GM21737 (cell line): ENCODE measurements at regions not wholly inside any gene's neighbourhood (a gene's known extent, or its start where the extent isn't known, plus 50 kb on each side); places are given as distances from the start of the nearest gene placed in this dataset.

ENCODE experiments used
- ATAC-seq: cut with Tn5 transposase; IDR thresholded peaks from one replicate; pipeline ENCODE4 v1.9.1; 2021; ENCODE audit warnings: mild to moderate bottlenecking, moderate library complexity; ENCODE audit not compliant: unreplicated experiment

DNA sequence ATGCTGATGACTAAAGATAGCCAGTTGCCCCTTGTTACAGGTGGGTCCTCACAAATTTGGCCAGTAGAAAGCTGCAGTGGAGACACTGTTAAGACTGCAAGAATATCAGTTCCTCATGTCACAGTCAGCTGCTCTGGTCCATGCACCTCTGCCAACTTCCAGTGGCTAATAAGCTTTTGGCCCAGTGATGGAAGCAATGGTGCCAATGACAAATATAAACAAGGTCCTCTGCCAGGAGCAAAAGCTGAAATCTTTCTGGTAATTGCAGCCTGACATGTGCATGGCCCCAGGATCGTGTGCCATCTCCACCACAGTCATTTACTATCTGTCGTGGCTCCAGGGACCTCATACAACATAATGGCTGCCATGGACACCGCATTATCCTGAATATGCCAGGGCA, 85.4 kb upstream of the TMEM260 start:
- ATAC-seq: no peak

DNA sequence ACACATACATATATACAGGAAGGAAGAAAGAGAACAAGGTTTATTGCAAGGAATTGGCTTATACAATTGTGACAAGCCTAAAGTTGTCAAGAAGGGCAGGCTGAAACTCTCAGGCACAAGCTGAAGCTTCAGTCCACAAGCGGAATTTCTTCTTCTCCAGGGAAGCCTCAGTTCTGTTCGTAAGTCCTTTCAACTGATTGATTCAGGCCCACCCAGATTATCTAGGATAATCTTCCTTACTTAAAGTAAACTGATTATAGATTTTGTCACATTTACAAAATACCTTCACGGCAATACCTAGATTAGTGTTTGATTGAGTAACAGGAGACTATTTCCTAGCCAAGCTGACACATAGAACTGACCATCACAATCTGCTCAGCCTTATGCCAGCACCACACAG, 81.5 kb upstream of the TMEM260 start:
- ATAC-seq: no peak

DNA sequence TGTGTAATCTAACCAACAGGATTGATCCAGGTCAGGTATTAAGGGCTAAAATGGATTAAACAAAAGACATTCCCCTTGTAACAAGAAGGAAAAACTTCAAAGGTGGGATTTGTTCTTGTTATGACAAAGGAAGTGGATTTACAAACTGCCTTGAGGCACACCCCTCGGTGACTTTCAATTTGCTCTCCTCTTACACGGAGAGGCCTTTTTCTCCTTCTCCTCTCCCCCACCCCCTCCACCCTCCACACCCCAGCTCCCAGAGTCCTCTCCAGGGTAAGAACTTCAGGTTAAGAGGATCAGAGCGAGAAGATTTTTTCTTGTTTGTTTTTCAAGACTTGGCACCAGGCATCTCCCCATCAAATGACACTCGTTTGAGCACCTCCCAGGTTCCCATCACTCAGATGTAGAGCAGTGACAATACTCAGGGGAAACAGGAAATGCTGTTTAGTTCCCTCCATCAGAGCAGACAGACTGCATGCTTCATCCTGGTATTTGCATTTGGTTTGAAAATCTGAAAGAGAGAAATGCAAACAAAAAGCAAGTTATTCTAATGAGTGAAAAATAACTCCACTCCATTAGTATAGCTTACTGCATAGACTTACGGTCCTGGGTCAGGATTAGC, 77.6 kb upstream of the TMEM260 start:
- no peak for ATAC-seq

DNA sequence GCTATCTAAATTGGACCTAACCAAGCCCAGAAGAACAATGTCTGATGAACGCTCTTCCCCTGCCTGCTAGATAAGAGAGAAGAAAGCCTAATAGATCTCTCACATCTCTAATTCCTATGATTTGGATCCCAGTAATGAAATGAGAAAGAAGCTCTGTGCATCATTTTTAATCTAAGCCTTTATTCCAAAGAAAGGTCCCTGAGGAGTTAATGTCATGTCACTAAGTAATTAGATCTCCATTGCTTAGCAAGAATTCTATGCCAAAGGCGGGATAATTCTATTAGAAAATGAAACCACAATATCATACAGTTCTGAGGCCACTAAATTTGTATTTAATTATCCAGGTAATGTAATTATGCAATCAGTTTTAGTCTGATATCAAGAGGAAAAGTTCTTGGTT, 74.2 kb upstream of the TMEM260 start:
- ATAC-seq: no peak

DNA sequence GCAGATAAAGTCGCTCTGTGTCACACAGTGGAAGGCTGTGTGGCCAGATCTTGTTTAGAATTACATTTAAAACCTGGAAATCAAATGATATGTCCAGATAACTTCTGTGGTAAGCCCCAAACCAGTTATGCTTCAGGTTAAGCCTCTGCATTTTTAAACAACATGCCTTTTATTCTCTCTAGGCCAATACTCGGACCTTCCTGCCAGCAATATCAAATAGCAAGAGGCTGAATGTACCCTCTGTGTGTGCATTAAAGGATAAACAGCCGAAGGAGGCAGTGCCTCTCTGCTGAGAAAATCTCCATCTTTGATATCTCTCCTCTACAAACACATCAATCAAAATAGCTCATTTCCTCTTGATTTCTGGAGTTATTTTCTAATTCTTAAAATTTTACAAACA, 67.1 kb upstream of the TMEM260 start:
- ATAC-seq: no peak

DNA sequence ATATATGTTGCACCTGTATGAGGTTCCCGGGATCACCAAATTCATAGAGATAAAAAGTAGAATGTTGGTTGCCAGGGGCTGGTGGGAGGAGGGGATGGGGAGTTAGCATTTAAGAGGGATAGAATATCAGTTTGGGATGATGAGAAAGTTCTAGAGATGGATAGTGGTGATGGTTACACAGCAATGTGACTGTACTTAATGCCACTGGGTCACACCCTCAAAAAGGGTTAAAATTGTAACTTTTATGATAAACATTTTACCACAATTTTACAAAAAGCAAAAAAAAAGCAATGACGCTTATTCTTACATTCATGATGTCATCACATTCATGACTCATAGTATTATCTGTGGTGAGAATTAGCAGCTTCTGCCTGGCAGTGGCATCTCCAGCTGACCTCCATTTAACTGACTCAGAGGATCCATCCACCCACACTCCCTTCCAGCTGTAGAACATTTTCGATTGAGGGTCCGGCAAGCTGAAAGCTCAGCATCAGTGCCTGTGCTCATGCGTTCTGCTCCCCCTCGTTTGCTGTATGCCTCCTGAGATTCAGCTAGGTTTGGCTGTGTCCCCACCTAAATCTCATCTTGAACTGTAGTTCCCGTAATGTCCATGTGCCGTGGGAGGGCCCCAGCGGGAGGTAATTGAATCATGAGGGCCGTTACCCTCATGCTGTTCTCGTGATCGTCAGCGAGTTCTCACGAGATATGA, 64.8 kb upstream of the TMEM260 start:
- no peak for ATAC-seq

DNA sequence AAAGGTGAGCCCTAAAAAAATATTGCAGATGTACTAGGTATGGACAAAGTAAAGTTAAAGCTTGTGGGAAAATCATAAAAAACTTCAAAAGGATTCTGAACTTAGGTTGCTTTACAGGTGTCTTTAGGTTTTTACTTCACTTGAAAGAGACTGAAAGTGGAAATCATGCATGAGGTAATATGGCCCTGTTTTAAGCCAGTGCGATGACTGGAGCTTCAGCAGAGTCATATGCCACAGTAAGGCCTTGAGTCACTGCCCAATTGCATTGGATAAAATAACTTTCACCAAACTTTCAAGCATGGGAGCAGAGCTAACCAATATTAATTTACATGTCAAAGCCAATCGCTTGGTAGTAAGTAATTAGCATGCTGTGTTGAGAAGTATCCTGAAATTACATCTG, 63.9 kb upstream of the TMEM260 start:
- ATAC-seq: no peak

DNA sequence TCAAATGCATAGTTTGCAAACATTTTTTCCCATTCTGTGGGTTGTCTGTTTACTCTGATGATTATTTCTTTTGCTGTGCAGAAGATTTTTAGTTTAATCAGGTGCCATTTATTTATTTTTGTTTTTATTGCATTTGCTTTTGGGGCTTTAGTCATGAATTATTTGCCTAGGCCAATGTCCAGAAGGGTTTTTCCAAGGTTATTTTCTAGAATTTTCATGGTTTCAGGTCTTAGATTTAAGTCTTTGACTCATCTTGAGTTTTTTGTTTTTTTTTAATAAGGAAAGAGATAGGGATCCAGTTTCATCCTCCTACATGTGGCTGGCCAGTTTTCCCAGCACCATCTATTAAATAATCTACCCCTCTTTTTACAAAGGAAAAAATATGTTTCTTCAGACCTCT, 57.2 kb upstream of the TMEM260 start:
- ATAC-seq: no peak

DNA sequence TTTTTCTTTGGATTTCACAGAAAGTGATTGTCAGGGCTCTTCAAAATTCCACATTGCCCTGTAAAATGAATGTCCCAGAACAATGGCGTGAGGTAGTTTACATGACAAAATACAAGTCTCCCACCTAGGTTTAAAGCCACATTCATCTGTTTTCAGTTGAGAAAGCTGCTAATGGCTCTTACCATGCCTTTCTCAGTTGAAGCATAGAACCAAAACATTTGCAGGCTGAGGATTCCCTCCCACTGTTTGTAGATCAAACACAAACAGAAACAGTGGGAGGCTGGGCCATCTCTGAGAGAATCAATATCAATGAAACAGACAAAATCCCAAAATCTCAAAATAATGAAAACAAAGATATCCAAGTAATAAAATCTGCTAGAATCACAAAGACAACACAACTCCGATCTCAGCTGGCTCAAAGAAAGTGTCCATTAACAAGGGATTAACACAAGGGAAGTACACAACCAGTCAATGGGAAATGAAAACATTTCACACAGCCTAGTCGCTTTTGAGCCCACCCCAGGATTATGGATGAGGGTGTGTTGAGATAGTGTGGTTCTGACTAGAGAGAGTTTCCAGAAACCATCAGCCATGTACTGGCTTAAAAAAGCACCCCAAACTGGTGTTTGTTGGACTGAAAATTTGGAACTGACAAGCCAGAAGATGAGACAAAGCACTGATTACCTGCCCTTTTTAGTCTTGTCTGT, 54.5 kb upstream of the TMEM260 start:
- ATAC-seq: no peak

DNA sequence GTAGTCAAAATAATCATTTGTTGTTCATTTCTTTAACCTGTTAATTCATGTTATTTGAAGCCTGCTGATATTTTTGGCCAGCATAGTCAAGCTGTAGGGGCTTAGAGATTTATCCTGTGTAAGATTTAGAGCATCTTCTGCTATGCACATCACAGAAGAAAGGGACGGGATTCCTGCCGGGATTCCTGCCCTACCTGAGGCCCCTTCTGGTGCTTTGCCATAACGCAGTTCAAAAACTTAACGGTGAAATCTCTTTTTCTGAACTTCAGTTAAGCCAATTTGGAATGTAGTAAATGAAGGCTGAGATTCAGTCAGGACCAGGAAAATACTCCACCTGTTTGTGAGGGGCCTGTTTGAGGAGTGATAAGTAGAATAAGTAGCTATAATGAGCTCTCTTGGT, 50.7 kb upstream of the TMEM260 start:
- ATAC-seq: no peak
